ENCODE measurements at regions not wholly inside any gene's neighbourhood (a gene's known extent, or its start where the extent isn't known, plus 50 kb on each side); places are given as distances from the start of the nearest gene placed in this dataset.

DNA sequence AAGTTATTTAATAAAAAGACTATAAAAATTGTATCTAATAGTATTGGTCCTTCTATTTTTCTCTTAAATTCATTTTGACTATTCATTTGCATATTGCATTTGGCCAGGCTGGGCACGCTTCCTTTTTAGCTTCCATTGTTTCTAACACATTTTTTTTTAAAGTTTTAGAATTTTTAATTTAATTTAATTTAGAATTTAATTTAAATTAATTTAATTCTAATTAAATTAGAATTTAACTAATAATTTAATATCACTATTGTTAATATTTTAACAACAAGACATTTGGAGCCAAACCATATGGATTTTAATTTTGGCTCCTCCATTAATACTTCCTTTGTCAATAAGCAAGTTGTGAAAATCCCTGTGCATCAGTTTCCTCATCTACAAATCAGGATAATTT lies 856.9 kb upstream of the SEL1L start:
- no peak for DNase-seq

DNA sequence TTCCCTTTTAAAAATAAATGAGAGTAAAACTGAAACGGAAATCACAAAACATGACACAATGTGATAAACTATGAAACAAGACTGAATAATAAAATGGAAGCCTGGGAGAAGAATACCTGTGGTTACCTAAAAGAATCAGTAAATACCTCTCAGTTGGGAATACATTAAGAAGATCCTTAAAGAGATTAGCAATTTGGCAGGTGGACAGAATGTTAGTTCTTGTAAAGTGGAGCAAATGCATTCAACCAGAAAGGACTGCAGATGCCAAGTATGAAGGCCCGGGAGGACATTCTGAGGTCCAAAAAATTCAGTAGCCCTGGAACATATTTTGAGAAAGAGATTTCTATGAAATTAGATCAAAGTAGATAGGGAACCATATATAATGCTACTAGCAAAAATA lies 861.3 kb upstream of the SEL1L start:
- DNase-seq: no peak

DNA sequence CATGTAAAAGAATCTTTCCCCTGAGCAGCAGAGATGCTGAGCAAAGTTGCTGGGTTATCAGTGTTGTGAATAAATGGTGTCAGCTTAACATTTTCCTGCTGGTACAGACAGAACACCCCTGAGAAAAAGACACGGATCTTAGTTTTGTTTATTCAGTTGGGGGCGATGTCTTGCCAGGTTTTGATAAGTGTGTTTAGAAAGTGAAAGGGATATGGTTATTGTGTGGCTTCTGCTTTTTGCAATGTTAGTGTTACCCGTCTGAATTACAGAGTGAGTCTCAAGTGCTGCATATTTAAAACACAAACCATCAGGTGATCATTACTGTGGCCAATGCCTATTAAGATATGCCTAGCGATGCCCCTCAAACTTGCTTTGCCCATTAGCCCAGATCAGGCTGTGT lies 864.6 kb upstream of the SEL1L start:
- no peak for DNase-seq

DNA sequence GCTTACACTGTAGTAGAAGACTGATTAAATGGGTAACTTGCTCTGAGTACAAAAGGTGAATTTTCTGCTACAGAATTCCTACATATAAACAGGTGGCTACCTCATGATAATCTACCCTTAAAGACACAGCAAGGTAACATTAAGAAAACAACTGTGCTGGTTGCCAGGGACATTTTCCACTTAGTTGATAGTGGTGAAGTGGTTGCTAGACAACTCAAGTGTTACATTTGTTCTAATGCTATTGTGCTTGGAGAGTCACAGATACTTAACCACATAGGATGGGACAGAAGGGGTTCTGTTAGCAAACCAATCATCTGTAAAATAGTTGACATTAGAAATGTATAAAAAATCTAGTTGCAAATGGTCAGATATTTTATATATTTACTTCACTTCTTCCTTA lies 870.3 kb upstream of the SEL1L start:
- no peak for DNase-seq

DNA sequence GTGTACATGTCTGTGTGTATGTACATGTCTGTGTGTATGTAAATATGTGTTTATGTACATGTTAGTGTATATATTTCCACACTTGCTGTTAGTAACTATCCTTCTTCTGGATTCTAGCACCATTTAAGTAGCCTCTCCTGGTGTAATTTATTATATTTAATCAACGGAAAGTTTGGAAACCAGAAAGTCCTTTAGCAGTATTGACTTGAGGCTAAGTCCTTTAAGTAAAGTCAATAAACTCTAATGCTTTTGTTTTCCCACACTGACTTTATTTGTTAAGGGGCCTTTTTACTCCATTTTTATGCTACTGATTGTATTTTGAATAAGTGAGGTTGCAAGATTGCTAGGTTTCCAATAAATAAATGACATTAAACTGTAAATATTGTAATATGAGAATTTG lies 876.4 kb upstream of the SEL1L start:
- no peak for DNase-seq

DNA sequence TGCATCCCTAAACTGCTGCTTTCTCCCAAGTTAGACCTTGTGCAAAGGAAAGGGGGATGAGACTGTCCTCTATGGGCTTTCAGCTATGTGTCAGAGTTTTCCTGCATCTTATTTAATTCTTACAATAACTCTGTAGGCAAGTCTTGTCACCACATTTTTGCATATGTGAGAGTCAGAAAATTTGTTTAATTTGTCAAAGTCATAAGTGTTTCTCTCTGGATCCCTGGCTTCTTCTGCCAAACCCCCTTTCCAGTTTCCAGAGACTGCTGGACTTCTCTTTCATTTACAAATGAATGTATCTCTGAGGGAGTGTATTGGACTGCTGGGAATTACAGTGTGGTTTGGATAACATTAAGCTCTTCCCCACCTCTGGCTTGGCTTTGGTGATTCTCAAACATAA lies 877.6 kb upstream of the SEL1L start:
- DNase-seq: no peak

DNA sequence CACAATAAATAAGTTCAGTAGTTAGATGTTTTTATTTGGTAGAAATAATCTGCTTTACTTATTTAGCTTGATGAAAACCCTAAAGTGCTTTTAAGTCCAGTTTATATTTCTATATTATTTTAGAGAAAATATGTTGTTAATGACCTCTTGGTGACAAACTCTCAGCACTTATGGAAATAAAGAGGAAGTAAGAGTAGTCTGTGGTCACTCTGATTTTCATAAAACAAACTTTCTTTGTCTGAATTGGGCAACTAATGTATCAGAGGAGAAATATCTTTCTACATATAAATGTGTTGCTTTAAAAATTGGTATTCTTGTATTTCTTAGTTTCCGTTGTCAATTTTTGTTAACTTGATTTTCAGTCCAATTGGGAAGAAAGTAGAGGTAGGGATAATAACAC lies 878.9 kb upstream of the SEL1L start:
- DNase-seq: no peak

DNA sequence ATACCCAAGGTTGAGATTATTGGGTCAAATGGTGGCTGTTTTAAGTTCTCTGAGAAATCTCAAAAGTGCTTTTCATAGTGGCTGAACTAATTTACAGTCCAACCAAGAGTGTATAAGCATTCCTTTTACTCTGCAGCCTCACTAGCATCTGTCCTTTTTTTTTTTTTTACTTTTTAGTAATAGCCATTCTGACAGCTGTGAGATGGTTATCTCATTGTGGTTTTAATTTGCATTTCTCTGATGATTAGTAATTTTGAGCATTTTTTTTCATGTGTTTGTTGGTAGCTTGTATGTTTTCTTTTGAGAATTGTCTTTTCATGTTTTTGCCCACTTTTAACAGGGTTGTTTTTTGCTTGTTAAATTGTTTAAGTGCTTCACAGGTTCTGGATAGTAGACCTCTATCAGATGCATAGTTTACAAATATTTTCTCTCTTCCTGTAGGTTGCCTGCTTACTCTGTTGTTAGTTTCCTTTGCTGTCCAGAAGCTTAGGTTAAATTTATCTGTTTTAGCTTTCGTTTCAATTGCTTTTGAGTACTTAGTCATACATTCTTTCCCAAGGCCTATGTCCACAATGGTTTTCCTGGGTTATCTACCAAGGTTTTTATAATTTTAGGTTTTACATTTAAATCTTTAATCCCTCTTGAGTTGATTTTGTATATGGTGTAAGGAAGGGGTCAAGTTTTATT lies 881.3 kb upstream of the SEL1L start:
- DNase-seq: no peak

DNA sequence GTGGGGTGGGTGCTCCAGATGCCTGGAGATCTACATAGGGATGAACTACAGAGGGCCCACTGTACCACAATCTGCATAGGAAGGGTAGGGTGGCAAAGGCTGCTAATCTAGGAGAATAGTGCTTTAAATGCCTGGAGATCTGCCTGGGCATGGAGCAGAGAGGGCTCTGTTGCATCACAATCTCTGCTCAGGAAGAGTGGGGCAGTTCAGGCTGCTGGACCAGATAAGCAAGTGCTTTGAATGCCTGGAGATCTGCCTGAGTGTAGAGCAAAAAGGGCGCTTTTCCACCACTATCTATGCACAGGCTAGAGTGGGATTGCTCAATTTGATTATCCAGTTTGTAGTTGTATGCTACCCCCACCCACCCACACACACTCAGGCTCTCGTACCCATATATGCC lies 886.3 kb upstream of the SEL1L start:
- DNase-seq: no peak

DNA sequence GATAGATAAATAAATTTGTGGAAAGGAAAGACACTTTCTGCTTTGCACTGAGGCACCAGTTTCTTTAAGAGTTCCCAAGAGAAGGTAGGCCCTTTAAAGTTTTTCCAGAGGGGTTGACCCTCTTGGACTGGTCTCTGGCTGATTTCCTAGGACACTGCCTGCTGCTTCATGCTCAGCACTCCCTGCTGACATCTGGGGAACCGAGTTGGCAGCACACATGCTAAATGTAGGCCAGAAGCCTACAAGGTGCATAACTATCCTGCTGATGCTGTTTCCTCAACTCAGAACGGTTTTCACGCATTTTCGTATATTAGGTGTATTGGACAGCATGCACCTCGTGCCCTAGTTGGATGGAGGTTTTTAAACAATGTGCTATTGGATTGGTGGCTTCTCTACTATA lies 887.2 kb upstream of the SEL1L start:
- DNase-seq: no peak

DNA sequence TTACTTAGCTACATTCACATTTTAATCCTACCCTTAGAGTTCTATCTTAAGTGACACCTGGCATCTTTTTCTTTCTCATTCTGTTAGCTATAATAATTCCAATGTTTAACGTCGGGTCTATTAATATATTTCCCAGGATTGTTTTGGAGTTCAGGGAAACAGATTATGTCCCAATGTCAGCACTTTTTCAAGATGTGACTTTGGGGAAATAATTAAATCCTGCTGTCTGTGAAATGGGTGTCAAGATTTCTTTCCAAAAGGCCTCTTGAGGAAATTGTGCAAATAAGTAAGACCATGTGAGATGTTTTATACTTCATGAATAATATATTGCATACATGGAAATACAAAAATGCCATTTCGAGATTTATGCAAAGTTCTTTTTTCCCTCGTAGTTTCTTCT lies 887.6 kb upstream of the SEL1L start:
- no peak for DNase-seq

DNA sequence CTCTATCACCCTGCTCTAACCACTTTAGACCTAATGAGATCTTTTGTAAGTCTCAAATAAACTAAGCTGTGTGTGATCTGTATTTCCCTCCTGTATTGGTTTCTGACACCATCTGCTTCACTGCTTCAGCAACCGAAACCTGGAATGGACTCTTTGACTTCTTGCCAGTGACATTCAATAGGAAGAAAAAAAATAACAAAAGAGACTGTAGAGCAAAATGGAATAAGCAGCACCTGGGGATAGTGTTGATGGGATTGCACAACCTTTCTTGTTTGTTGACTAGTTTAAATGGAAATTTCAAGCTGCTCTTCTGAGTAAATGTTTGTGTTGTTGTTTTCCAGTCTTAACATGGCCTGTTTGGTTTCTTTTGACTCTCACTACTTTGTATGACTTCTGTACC lies 888.6 kb upstream of the SEL1L start:
- DNase-seq: no peak

DNA sequence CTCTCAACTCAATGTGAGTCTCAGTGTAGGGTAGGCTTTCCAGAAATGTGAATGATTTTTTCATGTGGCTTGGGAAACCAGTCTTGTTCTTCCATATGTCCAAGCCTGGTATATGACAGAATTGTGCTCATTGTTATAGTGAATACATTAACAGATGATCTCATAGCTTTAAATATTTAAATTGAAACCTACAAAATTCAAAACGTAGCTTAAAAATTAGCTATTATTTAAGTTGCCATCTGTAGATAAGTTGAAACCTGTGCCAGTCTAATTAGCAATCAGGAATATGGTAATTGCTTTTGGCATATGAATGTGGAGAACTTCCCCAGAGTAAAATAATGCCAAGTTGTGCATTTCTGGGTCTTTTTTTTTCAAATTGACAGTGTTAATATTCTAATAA lies 891.6 kb upstream of the SEL1L start:
- DNase-seq: no peak

DNA sequence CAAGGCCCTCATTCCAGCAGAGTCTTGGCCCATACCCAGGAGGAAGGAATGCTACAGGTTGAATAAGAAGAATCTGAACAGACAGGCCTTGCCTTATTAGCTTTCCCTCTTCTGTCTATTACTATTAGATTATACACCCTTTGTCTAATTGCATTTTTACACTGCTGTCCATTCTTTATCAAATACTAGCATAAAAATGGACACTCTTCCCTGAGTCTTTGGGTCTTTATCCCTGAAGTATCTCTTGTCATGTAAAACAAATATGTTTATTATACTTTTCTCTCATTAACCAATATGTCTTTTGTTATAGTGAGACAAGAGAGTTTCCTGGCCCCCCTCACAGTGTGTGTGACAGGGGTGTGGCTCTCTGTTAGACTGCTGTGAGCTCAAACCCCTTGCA lies 897.4 kb upstream of the SEL1L start:
- no peak for DNase-seq

DNA sequence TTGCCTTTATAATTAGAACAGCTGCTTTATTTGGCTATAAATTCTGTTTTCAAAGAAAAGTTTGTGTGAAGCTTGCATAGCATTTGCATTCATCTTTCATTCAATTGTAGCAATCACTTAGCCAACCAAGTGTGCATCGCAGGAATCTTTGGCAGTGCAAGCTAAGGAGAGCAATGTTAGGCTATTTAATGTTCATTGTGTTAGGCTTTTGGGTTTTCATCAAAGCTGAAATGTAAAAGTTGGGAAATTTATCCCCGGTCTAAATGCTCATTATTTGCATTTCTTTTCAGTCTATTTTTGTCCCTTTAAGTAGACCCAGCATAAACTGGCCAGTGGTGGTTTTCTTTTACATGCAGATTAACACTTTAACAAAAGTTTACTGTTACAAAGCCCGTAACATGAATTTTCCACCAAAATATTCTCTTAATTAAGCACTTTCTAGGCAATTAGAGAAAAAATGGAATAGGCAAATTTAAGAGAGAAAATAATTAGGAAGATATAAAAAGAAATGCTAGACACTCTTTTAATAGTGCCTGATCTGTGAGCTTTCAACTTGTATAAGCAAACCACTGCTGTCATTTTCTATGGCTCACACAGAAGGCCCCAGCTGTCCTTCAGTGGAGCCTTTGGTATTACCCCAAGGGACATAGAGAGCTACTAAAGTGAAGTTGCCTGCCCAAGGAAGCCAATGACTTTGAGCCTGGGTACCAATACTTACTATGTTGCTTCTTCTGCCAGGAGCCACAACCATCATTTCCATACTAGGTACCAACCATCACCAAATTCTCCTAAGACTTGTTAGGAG lies 898.9 kb upstream of the SEL1L start:
- DNase-seq: no peak

DNA sequence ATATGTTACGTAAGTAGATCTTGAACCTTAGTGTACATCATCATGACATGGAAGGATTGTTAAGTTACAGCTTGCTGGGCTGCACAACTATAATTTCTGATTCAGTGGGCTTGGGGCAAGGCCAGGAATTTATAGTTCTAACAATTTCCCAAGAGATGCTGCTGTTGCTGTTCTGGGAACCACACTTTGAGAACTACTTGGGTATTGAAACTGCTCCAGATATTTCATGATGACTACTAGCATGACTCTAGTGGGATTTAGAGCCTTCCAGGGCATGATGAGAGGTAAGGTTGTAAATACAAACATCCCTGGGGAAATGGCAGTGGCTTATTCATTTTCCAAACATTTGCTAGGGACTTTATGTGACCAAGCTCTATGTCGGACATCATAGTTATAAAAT lies 904.8 kb upstream of the SEL1L start:
- no peak for DNase-seq

DNA sequence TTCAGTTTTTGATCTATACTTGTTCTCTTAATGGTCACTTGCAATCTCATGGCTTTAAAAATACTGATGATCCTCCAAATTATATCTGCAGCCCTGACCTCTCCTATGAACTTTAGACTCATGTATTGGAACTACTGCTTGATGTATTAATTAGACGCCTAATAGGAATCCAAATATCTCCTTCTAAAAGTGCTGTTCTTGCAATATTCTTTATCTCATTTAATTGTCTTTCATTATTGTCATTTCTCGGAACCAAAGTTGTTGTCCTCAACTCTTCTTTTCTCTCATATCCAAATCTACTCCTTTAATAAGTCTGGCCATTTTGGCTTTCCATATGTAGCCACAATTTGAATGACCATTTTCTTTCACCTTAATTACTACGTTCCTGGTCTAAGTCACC lies 907.6 kb upstream of the SEL1L start:
- DNase-seq: no peak

DNA sequence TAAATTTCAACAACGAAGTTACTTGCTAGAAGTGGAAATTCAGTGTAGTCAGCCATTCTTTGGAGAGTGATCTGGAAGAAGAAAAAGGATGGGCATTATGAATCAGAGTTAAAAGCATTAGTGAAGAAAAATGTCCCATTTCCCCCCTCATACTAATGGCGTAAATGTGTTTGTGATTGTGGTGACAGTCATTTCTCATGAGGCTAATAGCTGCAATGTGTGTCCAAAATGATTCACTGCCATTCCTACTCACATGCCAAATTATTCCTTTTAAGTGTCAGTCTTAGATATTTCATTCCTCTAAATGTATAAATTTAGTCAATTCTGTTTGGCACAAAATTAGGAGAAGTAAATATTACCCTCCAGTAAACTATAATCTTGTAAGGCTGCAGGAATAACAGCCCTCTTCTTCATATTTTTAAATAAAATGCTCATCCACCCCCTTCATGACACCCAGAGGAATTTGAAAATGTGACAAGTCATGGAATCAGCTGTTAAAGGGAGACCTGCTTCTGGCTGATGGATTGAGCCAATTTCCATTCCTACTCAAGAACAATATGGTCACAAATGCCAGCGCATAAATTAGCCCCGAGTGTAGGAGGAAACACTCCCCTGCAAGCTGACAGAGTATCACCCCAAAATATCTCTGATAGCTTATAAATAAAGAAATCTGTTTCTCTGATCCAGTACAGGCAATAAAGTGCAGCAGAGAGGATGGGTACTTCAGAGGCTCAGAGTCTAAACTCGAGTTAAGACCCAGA lies 912.3 kb upstream of the SEL1L start:
- no peak for DNase-seq

DNA sequence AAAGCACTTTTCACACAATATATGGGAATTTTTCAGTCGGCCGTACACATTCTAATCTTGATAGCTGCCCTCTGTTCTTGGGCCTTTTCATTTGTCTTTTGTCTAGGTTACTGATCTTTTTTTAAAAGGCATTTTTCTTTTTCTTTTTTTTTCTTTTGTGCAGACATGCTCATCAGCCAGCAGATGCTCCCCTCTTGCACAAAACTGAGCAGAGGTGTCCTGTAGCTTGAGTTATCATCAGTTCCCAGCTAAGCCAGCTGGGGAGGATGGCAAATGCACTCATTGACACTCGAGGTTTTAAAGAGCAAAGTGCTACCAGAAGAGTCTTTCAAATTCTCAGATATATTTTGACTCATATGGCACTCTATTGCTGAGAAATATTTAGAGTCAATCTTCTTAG lies 913.9 kb upstream of the SEL1L start:
- no peak for DNase-seq

DNA sequence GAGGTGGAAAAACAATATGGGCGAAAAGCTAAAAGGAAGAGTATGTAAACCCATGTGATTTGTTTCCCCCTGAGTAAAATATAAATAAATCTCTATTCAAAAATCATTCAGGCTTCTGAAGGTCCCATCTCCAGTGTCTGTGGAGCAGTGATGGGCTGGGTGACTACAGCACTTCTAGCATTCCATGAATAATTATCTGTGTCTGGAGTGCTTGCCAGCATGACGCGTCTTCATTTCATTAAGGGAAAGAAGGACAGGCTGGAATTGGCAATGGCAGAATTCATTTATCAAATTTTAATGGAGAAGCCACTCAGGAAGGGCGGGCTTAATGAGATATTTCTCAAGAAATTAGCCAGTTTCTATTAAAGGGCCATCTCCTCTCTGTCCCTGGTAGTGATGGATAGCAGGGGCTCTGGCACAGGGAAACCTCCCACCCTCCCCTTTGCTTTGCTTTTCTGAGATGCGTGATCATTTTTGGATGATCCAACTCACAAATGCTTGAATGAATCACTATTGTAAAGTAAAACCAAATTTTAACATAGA lies 916.3 kb upstream of the SEL1L start:
- DNase-seq: no peak

DNA sequence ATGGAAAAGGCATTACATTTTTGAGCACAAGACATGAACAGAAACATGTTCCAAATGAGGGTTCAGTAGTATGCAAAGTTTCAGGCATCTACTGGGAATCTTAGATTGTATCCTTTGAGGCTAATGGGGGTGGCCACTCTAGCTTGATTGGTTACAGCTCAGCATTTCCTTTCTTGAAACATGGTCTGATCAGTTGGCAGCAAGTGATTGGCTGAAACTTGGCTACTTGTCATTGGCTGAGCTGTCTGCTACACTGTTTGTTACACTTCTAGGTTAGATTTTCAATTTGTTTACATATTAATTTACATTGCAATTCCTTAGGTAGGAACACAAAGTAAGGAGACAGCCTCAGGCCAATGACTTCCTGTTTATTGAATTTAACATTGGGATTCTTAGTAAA lies 918.0 kb upstream of the SEL1L start:
- no peak for DNase-seq

DNA sequence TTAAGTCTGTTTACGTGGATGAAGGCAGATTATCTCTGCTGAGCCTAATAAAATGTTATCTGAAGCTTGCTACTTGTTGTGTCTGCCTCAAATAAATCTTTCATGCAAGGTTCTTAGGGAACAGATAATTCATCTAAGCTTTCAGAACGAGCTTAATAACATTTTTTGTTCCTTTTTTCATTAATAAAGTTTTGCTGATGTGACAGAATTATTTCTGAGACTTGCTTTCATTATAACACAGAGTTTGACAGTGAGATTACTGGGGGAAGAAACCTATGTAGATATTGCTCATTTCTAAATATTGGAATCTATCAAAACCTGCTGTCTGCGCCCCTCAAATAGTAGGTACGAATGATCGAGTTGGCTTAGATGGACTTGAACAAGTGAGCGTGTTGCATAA lies 948.7 kb upstream of the SEL1L start:
- no peak for DNase-seq

DNA sequence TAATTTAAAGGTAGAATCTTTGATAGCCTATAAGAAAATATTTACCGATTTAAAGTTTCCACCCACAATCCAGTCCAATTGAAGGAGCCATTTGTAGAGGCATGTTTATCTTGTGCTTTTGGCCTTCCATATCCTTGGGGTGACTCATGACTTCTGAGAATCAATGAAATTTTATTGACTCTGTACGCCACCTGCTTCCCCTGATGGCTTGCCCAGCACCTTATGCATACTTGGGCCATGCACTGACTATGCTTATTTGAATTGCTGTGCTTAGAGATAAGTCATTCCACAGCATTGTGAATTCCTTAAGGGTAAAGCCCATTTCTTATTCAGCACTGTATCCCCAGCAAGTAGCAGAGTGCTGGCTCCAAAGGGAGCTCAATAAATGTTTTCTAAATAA lies 954.8 kb upstream of the SEL1L start:
- no peak for DNase-seq

DNA sequence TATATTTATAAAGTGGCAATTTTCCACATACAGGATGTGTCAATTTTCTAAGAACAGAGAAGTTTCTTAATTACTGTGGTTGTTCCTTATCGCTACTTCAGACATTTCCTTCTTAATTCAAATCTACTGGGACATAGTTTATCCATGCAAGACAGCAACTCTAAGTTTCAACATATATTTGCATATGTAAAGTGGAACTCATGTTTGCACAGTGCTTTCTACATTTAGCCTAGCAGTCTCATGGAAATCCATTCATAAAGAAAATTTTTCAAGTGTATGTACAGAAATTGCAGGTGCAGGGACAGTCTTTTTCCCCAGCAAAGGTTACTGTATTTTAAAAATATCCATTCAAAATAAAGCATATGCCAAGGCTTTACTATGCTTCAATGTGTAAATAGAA lies 956.7 kb upstream of the SEL1L start:
- DNase-seq: no peak

All from NCI-H1417 treated with DMSO at 0.1 percent for 48 hours (cell line).